Endothelial cell of umbilical vein (primary cell): ENCODE measurements at regions not wholly inside any gene's neighbourhood (a gene's known extent, or its start where the extent isn't known, plus 50 kb on each side); places are given as distances from the start of the nearest gene placed in this dataset.

ENCODE experiments used
- BruUV-seq: library from RNA; stranded (reverse); fragments of 400-500 nt; replicated peaks from 2 replicates; lab custom pipeline; 2021; lab: Mats Ljungman, UMichigan
- CTCF ChIA-PET: fragments of 300-600, 350-600 bp; sonication (Branson Sonifier 250); formaldehyde crosslinking; loops from one replicate; lab custom pipeline; 2021; ENCODE audit warnings: antibody characterized with exemption, inconsistent platforms; lab: Charles Lee
- POLR2A ChIA-PET: fragments of 300-600, 350-600 bp; sonication (Branson Sonifier 250); formaldehyde crosslinking; loops from one replicate; lab custom pipeline; 2021; ENCODE audit warnings: antibody characterized with exemption, inconsistent platforms; lab: Charles Lee
- DNase-seq: peaks from one replicate; pipeline ENCODE4 v3.0.0-alpha.2; 2011; ENCODE audit warnings: low read depth, low spot score
- FAIRE-seq: peaks from 2 replicates; lab custom pipeline; 2011; peaks lifted over from hg19 to GRCh38; lab: Jason Lieb, UNC
- H2AFZ ChIP-seq: 2 replicates; pipeline ENCODE4 v1.6.0; 2012; ENCODE audit warnings: low read depth, low read length, control low read depth, inconsistent platforms
- H3K27ac ChIP-seq: 2 replicates; pipeline ENCODE4 v1.5.1; 2011; ENCODE audit warnings: low read depth, mild to moderate bottlenecking, control low read depth, low read length, moderate library complexity; ENCODE audit not compliant: insufficient read depth
- H3K27me3 ChIP-seq, 2 experiments: 2 replicates each; pipeline versions ENCODE4 v1.6.0 to v1.6.1; 2011; ENCODE audit warnings: low read length in 2 of 2, mixed read lengths in 1 of 2; ENCODE audit not compliant: control insufficient read depth in 2 of 2, insufficient read depth in 2 of 2
- H3K36me3 ChIP-seq, 2 experiments: 2 replicates in 1 of 2; 3 replicates in 1 of 2; pipeline ENCODE4 v1.5.1; 2011; ENCODE audit warnings: low read length in 2 of 2, mild to moderate bottlenecking in 1 of 2, moderate library complexity in 1 of 2; ENCODE audit not compliant: control insufficient read depth in 2 of 2, insufficient read depth in 2 of 2; ENCODE audit errors: extremely low read depth in 1 of 2
- H3K4me1 ChIP-seq: 3 replicates; pipeline ENCODE4 v1.5.1; 2011; ENCODE audit warnings: mild to moderate bottlenecking, low read length; ENCODE audit not compliant: control insufficient read depth, insufficient read depth; ENCODE audit errors: extremely low read depth
- H3K4me2 ChIP-seq: 2 replicates; pipeline ENCODE4 v1.6.1; 2011; ENCODE audit warnings: low read length, control low read depth, mixed read lengths; ENCODE audit not compliant: insufficient read depth
- H3K4me3 ChIP-seq, 3 experiments: fragments of 200-600 bp in 1 of 3; sonication (generic), shearing (Covaris generic) in 1 of 3; replicated peaks in 1 of 3; 2 replicates each; pipeline ENCODE4 v1.5.1; 2011 to 2016; ENCODE audit warnings: control low read depth in 3 of 3, low read length in 3 of 3, mild to moderate bottlenecking in 2 of 3, inconsistent platforms in 1 of 3, low read depth in 1 of 3, moderate library complexity in 1 of 3; ENCODE audit not compliant: insufficient read depth in 1 of 3
- H3K79me2 ChIP-seq: 2 replicates; pipeline ENCODE4 v1.6.0; 2012; ENCODE audit warnings: low read length, inconsistent platforms; ENCODE audit not compliant: control insufficient read depth, insufficient read depth
- H3K9ac ChIP-seq: replicated peaks from 2 replicates; pipeline ENCODE3; 2011; ENCODE audit warnings: low read length, control low read depth; ENCODE audit not compliant: insufficient read depth; ENCODE audit errors: extremely low read depth
- H3K9me1 ChIP-seq: replicated peaks from 3 replicates; pipeline ENCODE4 v1.6.0; 2011; ENCODE audit warnings: mild to moderate bottlenecking, low read length; ENCODE audit not compliant: control insufficient read depth, insufficient read depth; ENCODE audit errors: extremely low read depth
- H3K9me3 ChIP-seq: replicated peaks from 2 replicates; pipeline ENCODE4 v1.5.1; 2012; ENCODE audit warnings: low read length, inconsistent platforms; ENCODE audit not compliant: control insufficient read depth, insufficient read depth
- H4K20me1 ChIP-seq: replicated peaks from 2 replicates; pipeline ENCODE3; 2011; ENCODE audit warnings: mild to moderate bottlenecking, low read length; ENCODE audit not compliant: control insufficient read depth, insufficient read depth; ENCODE audit errors: extremely low read depth
- EZH2 ChIP-seq: IDR thresholded peaks from 2 replicates; pipeline ENCODE4 v1.6.1; 2012; ENCODE audit warnings: borderline replicate concordance, low read depth, mild to moderate bottlenecking, moderate library complexity, low read length, inconsistent platforms; ENCODE audit not compliant: severe bottlenecking
- FOS ChIP-seq: IDR thresholded peaks from 2 replicates; pipeline ENCODE4 v1.6.1; 2011; ENCODE audit warnings: mild to moderate bottlenecking, low read length, moderate library complexity, borderline replicate concordance; ENCODE audit not compliant: insufficient read depth
- GATA2 ChIP-seq: IDR thresholded peaks from 2 replicates; pipeline ENCODE4 v1.7.0; 2011; ENCODE audit warnings: low read depth, mild to moderate bottlenecking, moderate library complexity, mixed read lengths, low read length; ENCODE audit not compliant: insufficient read length, insufficient read depth
- MAX ChIP-seq: IDR thresholded peaks from 2 replicates; pipeline ENCODE4 v1.6.1; 2011; ENCODE audit not compliant: insufficient read depth, insufficient read length
- MYC ChIP-seq: IDR thresholded peaks from one replicate; pipeline ENCODE4 v1.6.1; 2011; ENCODE audit warnings: mild to moderate bottlenecking, low read depth, low read length
- POLR2A ChIP-seq: IDR thresholded peaks from 2 replicates; pipeline ENCODE4 v1.6.1; 2012; ENCODE audit warnings: low read depth, mild to moderate bottlenecking, control low read depth, low read length
- dilution Hi-C: fragments of 300-500 bp; cut with MboI; formaldehyde crosslinking; loops from one replicate; pipeline ENCODE4 v1.15.0; 2019; ENCODE audit warnings: low sequenced_read_pairs; ENCODE audit not compliant: extremely low pct_ligation_motif_present
- intact Hi-C: fragments of 100-400 bp; cut with micrococcal nuclease; formaldehyde crosslinking; loops from one replicate; pipeline ENCODE4 v1.10.0; 2022
- TF ChIP-seq, protein P1 (sequence below), 2 donors: IDR thresholded peaks; 1 replicate in 1 of 2; 2 replicates in 1 of 2; pipeline ENCODE4 v1.5.1; 2011; ENCODE audit warnings: low read length in 2 of 2, mild to moderate bottlenecking in 2 of 2, moderate library complexity in 2 of 2, control low read depth in 1 of 2, inconsistent platforms in 1 of 2, low read depth in 1 of 2; ENCODE audit not compliant: insufficient read depth in 1 of 2; ENCODE audit errors: extremely low read depth in 1 of 2

DNA sequence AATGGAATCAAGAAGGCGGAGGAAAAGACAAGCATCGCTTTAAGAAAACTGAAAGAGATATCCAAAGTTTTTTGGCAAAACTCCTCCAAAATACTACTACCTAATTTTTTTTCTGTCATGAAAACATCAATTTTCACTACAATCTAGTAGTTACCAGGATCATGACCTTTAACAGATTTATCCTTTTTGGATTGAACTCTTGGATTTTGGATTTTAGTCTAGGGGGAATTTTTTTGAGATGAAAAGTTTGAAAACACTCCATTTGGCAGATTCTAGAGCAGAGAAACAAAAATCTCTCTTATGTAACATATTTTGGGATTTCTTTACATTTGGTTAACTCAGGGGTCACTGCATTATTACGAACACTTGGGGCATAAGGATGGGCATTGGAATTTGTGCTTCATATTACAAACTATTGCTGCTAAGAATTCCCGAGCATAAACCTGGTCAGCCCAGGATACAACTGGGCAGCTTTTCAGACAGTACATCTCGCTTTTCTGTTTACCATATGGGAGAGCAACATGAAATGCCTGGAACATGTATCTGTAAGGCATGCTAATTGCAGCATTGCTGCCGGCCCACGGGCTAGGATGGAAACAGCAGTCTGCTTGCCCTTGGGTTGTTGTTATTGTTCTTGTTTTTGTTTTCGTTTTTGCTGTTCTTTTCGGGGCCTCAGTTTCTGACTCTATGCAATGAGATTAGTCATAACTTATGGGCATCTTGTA is 264.3 kb downstream of the RHOU start:
- TF ChIP-seq EZH2 (no peak), POLR2A (no peak), GATA2 (no peak), MYC (no peak), FOS (no peak), MAX (no peak)
- TF ChIP-seq, protein P1, sequence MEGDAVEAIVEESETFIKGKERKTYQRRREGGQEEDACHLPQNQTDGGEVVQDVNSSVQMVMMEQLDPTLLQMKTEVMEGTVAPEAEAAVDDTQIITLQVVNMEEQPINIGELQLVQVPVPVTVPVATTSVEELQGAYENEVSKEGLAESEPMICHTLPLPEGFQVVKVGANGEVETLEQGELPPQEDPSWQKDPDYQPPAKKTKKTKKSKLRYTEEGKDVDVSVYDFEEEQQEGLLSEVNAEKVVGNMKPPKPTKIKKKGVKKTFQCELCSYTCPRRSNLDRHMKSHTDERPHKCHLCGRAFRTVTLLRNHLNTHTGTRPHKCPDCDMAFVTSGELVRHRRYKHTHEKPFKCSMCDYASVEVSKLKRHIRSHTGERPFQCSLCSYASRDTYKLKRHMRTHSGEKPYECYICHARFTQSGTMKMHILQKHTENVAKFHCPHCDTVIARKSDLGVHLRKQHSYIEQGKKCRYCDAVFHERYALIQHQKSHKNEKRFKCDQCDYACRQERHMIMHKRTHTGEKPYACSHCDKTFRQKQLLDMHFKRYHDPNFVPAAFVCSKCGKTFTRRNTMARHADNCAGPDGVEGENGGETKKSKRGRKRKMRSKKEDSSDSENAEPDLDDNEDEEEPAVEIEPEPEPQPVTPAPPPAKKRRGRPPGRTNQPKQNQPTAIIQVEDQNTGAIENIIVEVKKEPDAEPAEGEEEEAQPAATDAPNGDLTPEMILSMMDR (IDR thresholded peaks at IDR 0.05; ENCODE audit: extremely low read depth in 1 of 2, insufficient read depth in 1 of 2, low read depth in 1 of 2, low read length in 2 of 2) = no peak
- no peaks in the 10 kb centered on the region for H3K9me3 ChIP-seq
- H3K4me2 ChIP-seq = no peak overlapping the region
- no peak for FAIRE-seq
- ChIA-PET POLR2A (no interaction called here), CTCF (no interaction called here)
- H2AFZ ChIP-seq = no peak overlapping the region
- H3K36me3 ChIP-seq = no peaks in the 10 kb centered on the region
- dilution Hi-C loops (no loop called here), intact Hi-C loops (no loop called here)
- no peaks in the 10 kb centered on the region for H3K79me2 ChIP-seq
- H3K9ac ChIP-seq = no peak overlapping the region
- H3K27ac ChIP-seq = no peak overlapping the region
- H3K4me1 ChIP-seq = no peaks in the 10 kb centered on the region
- no peaks in the 10 kb centered on the region for H3K9me1 ChIP-seq
- no peak overlapping the region for H3K4me3 ChIP-seq
- no peaks in the 10 kb centered on the region for H3K27me3 ChIP-seq
- BruUV-seq = no TSS peak
- DNase-seq = no peak
- H4K20me1 ChIP-seq = no peaks in the 10 kb centered on the region
